Ishikawa (cell line): ENCODE measurements at regions not wholly inside any gene's neighbourhood (a gene's known extent, or its start where the extent isn't known, plus 50 kb on each side); places are given as distances from the start of the nearest gene placed in this dataset.

Experiments
- EP300 ChIP-seq: IDR thresholded peaks from 2 replicates; pipeline ENCODE4 v1.6.1; 2012; ENCODE audit warnings: borderline replicate concordance
- REST ChIP-seq: IDR thresholded peaks from 2 replicates; pipeline ENCODE4 v1.6.1; 2012; ENCODE audit warnings: low read depth, mild to moderate bottlenecking
- TEAD4 ChIP-seq: IDR thresholded peaks from 2 replicates; pipeline ENCODE4 v1.6.1; 2012

DNA sequence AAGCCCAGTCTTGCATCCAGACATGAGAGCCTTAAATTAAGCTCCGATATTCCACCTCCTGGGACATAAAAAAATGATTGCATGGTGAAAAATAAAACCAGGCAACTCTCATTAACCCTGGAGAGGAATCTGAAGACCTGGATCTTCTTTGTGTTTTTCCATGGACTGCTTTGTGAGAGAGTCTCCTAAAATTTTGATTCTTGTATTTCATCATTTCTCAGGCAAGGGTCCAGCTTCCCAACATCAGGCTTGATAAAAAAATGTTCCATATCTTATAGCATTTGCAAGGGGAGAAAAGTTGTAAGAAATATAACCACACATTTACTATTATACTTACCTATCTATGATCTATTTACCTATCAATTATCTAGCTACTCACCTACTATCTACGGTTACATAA is 327.5 kb upstream of the SPHKAP start:
- no peak for TF ChIP-seq EP300
- TF ChIP-seq TEAD4 = no peak
- no peak for TF ChIP-seq REST
